AG04449 (cell line): ENCODE measurements at regions not wholly inside any gene's neighbourhood (a gene's known extent, or its start where the extent isn't known, plus 50 kb on each side); places are given as distances from the start of the nearest gene placed in this dataset.
A peak's percentile ranks its signal among the peaks of the same experiment; 100 is the strongest.

ENCODE experiments used
- CTCF ChIA-PET: fragments of 350-600 bp; formaldehyde crosslinking; extraction: SDS; loops from one replicate; lab custom pipeline; 2021; ENCODE audit warnings: antibody characterized with exemption; lab: Yijun Ruan, JAX
- POLR2A ChIA-PET: fragments of 400-600, 350-600 bp; formaldehyde crosslinking; extraction: SDS; loops from one replicate; lab custom pipeline; 2020; ENCODE audit warnings: antibody characterized with exemption, inconsistent platforms; lab: Yijun Ruan, JAX
- DNase-seq: peaks from one replicate; pipeline ENCODE4 v3.0.0-alpha.2; 2010; ENCODE audit warnings: low read depth, low spot score
- H3K4me3 ChIP-seq: 2 replicates; pipeline ENCODE4 v1.5.1; 2011; ENCODE audit warnings: low read depth, mild to moderate bottlenecking, control low read depth, low read length
- CTCF ChIP-seq: IDR thresholded peaks from one replicate; pipeline ENCODE4 v1.5.1; 2011; ENCODE audit warnings: mild to moderate bottlenecking, moderate library complexity, low read length, control low read depth, inconsistent platforms; ENCODE audit not compliant: insufficient read depth; ENCODE audit errors: missing control alignments

- ChIA-PET CTCF (interaction anchor here (0.8 kb wide), 1 partner anchor 79 kb away, joined by 3 read pairs; no protein-coding TSS in a partner anchor), POLR2A (no interaction called here)
- no peak for DNase-seq
- TF ChIP-seq CTCF, result no peak
- no peak overlapping the region for H3K4me3 ChIP-seq
Measured at GRCh38 chr16:85166281-85166680, 54.0 kb upstream of the CIBAR2 start.

- CTCF ChIA-PET, result interaction anchor here (0.8 kb wide), 1 partner anchor 78 kb away, joined by 3 read pairs; no protein-coding TSS in a partner anchor
- DNase-seq, result no peak
- TF ChIP-seq CTCF, result no peak
Measured at GRCh38 chr16:85166699-85167588, 54.7 kb upstream of the CIBAR2 start.

GRCh38 chr16:85167589-85168537 is 55.6 kb upstream of the CIBAR2 start:
- no peak overlapping the region for H3K4me3 ChIP-seq
- DNase-seq, result no peak
- ChIA-PET POLR2A (no interaction called here), CTCF (no interaction called here)
- TF ChIP-seq CTCF, result no peak

More at GRCh38 chr16:85166699-85167588, 54.7 kb upstream of the CIBAR2 start:
- H3K4me3 ChIP-seq, result no peak overlapping the region
- POLR2A ChIA-PET, result no interaction called here

- TF ChIP-seq CTCF, result no peak
- CTCF ChIA-PET, result interaction anchor here (1.0 to 1.2 kb wide), 2 partner anchors 42 to 76 kb away, joined by 3 read pairs; no protein-coding TSS in a partner anchor
- no peak for DNase-seq
Measured at GRCh38 chr16:85168732-85169256, 56.5 kb upstream of the CIBAR2 start.

GRCh38 chr16:85169333-85170065 is 57.2 kb upstream of the CIBAR2 start:
- no peak for TF ChIP-seq CTCF
- peak overlapping the region; percentile 66 for H3K4me3 ChIP-seq
- DNase-seq, result no peak
- ChIA-PET POLR2A (interaction anchor here (1.2 kb wide), 1 partner anchor 32 kb away, joined by 3 read pairs; no protein-coding TSS in a partner anchor), CTCF (interaction anchor here (0.8 to 1.2 kb wide), 3 partner anchors 41 to 76 kb away, joined by 3 read pairs; no protein-coding TSS in a partner anchor)

More at GRCh38 chr16:85168732-85169256, 56.5 kb upstream of the CIBAR2 start:
- H3K4me3 ChIP-seq, result peak overlapping the region; percentile 15
- POLR2A ChIA-PET, result interaction anchor here (0.5 to 1.2 kb wide), 2 partner anchors 32 to 44 kb away, joined by 3 read pairs; no protein-coding TSS in a partner anchor
